K562 (cell line): ENCODE measurements at regions not wholly inside any gene's neighbourhood (a gene's known extent, or its start where the extent isn't known, plus 50 kb on each side); places are given as distances from the start of the nearest gene placed in this dataset.

Source experiments
- ATAC-seq: fragments of 200-7000 bp; cut with Tn5 transposase; 3 replicates; pipeline ENCODE4 v1.9.1; 2020; ENCODE audit warnings: moderate library complexity
- BruUV-seq: library from RNA; stranded (reverse); fragments of 400-500 nt; replicated peaks from 2 replicates; lab custom pipeline; 2021; lab: Mats Ljungman, UMichigan
- CTCF ChIA-PET: fragments of 300-600 bp; formaldehyde crosslinking; extraction: SDS; loops from one replicate; lab custom pipeline; 2021; ENCODE audit warnings: low intra/inter-chr PET ratio; lab: Yijun Ruan, JAX
- POLR2A ChIA-PET: fragments of 300-600, 350-650 bp; sonication (Branson Sonifier 250); formaldehyde crosslinking; extraction: SDS; loops from one replicate; lab custom pipeline; 2021; ENCODE audit warnings: antibody characterized with exemption, inconsistent platforms; lab: Yijun Ruan, JAX
- DNase-seq, 4 experiments: peaks; one replicate each; pipeline versions ENCODE4 v3.0.0 to v3.0.0-alpha.2; 2011 to 2018; ENCODE audit warnings: low spot score in 3 of 4, mixed read lengths in 3 of 4; ENCODE audit errors: extremely low read depth in 1 of 4
- FAIRE-seq: peaks from 2 replicates; lab custom pipeline; 2011; peaks lifted over from hg19 to GRCh38; lab: Jason Lieb, UNC
- H2AFZ ChIP-seq: 2 replicates; pipeline ENCODE4 v1.6.0; 2011; ENCODE audit warnings: low read depth, low read length, control low read depth, inconsistent platforms
- H3K27ac ChIP-seq: fragments of 200-600 bp; 3 replicates; pipeline ENCODE4 v1.8.0; 2011; ENCODE audit warnings: low read depth, mild to moderate bottlenecking, control low read depth, inconsistent platforms, low read length, moderate library complexity, mixed read lengths; ENCODE audit errors: extremely low read depth
- H3K27me3 ChIP-seq, 2 experiments: fragments of 300-600 bp in 1 of 2; 2 replicates in 1 of 2; 3 replicates in 1 of 2; pipeline versions ENCODE4 v1.6.0 to v1.8.0; 2011; ENCODE audit warnings: inconsistent platforms in 2 of 2, low read length in 2 of 2, mild to moderate bottlenecking in 1 of 2, mixed read lengths in 1 of 2, moderate library complexity in 1 of 2; ENCODE audit not compliant: control insufficient read depth in 2 of 2, insufficient read depth in 2 of 2
- H3K36me3 ChIP-seq: fragments of 300-600 bp; 3 replicates; pipeline ENCODE4 v1.8.0; 2011; ENCODE audit warnings: mild to moderate bottlenecking, low read length, inconsistent platforms; ENCODE audit not compliant: control insufficient read depth, insufficient read depth
- H3K4me1 ChIP-seq, 2 experiments: fragments of 200-600 bp in 1 of 2; replicated peaks in 1 of 2; 2 replicates in 1 of 2; 3 replicates in 1 of 2; pipeline versions ENCODE4 v1.5.1 to v1.8.0; 2011; ENCODE audit warnings: inconsistent platforms in 2 of 2, low read length in 2 of 2, mild to moderate bottlenecking in 1 of 2, mixed read lengths in 1 of 2, moderate library complexity in 1 of 2; ENCODE audit not compliant: control insufficient read depth in 2 of 2, insufficient read depth in 2 of 2
- H3K4me2 ChIP-seq: 2 replicates; pipeline ENCODE4 v1.6.1; 2011; ENCODE audit warnings: low read length, control low read depth, inconsistent platforms, mixed read lengths; ENCODE audit not compliant: insufficient read depth
- H3K4me3 ChIP-seq: fragments of 200-600 bp; sonication (generic), shearing (Covaris generic); 2 replicates; pipeline ENCODE4 v1.5.1; 2016; ENCODE audit warnings: control low read depth, inconsistent platforms
- H3K79me2 ChIP-seq: fragments of 200-600 bp; 3 replicates; pipeline ENCODE4 v1.8.0; 2011; ENCODE audit warnings: low read length, inconsistent platforms; ENCODE audit not compliant: control insufficient read depth, insufficient read depth
- H3K9ac ChIP-seq, 2 experiments: 2 replicates each; pipeline versions ENCODE4 v1.6.0 to v1.6.1; 2011; ENCODE audit warnings: low read depth in 2 of 2, low read length in 2 of 2, control low read depth in 1 of 2, inconsistent platforms in 1 of 2, mild to moderate bottlenecking in 1 of 2, mixed read lengths in 1 of 2; ENCODE audit not compliant: insufficient read depth in 1 of 2
- H3K9me1 ChIP-seq: one replicate; pipeline ENCODE4 v1.6.0; 2011; ENCODE audit warnings: inconsistent platforms, mild to moderate bottlenecking, low read length, moderate library complexity; ENCODE audit not compliant: control insufficient read depth, insufficient read depth
- H3K9me3 ChIP-seq: replicated peaks from 2 replicates; pipeline ENCODE4 v1.5.1; 2011; ENCODE audit warnings: low read depth, low read length, inconsistent platforms; ENCODE audit not compliant: control insufficient read depth, insufficient read depth
- H4K20me1 ChIP-seq: replicated peaks from 2 replicates; pipeline ENCODE4 v1.6.1; 2011; ENCODE audit warnings: low read length, inconsistent platforms, mixed read lengths; ENCODE audit not compliant: control insufficient read depth, insufficient read depth
- BMI1 ChIP-seq: fragments of 150-350 bp; IDR thresholded peaks from 2 replicates; pipeline ENCODE4 v1.6.1; 2014; ENCODE audit warnings: low read length
- BRF2 ChIP-seq: IDR thresholded peaks from 3 replicates; pipeline ENCODE4 v1.6.1; 2011; ENCODE audit warnings: borderline replicate concordance, mild to moderate bottlenecking; ENCODE audit not compliant: insufficient read length, insufficient read depth
- CHCHD3 ChIP-seq: fragments of 250-450 bp; sonication (Bioruptor Pico); IDR thresholded peaks from 2 replicates; pipeline ENCODE4 v2.1.2; 2022; ENCODE audit warnings: mild to moderate bottlenecking
- DACH1 ChIP-seq: fragments of 450-650 bp; IDR thresholded peaks from 2 replicates; pipeline ENCODE4 v1.6.1; 2018; ENCODE audit not compliant: partially characterized antibody
- FOXK1 ChIP-seq: sonication (generic); formaldehyde crosslinking; IDR thresholded peaks from 2 replicates; pipeline ENCODE4 v1.8.0; 2022; ENCODE audit warnings: missing genetic modification reagents, mild to moderate bottlenecking, borderline replicate concordance
- IRF2 ChIP-seq: sonication (generic); formaldehyde crosslinking; IDR thresholded peaks from 2 replicates; pipeline ENCODE4 v1.8.1; 2022; ENCODE audit warnings: mild to moderate bottlenecking, missing genetic modification reagents
- LCOR ChIP-seq: sonication (generic); formaldehyde crosslinking; IDR thresholded peaks from 2 replicates; pipeline ENCODE4 v1.8.0; 2022; ENCODE audit warnings: mild to moderate bottlenecking, missing genetic modification reagents
- NELFE ChIP-seq: IDR thresholded peaks from 2 replicates; pipeline ENCODE4 v1.6.1; 2011; ENCODE audit warnings: mild to moderate bottlenecking; ENCODE audit not compliant: insufficient read depth, insufficient read length
- NFRKB ChIP-seq: fragments of 450-650 bp; IDR thresholded peaks from 2 replicates; pipeline ENCODE4 v1.6.1; 2016; ENCODE audit warnings: low read depth
- NUFIP1 ChIP-seq: fragments of 450-650 bp; IDR thresholded peaks from 2 replicates; pipeline ENCODE4 v1.6.1; 2018; ENCODE audit not compliant: partially characterized antibody
- PHF20 ChIP-seq: fragments of 450-650 bp; IDR thresholded peaks from 2 replicates; pipeline ENCODE4 v1.6.1; 2018; ENCODE audit not compliant: partially characterized antibody
- SMARCE1 ChIP-seq: fragments of 450-650 bp; IDR thresholded peaks from 2 replicates; pipeline ENCODE4 v1.7.1; 2016; ENCODE audit warnings: mild to moderate bottlenecking
- SRSF1 ChIP-seq: fragments of 200-400 bp; formaldehyde crosslinking; IDR thresholded peaks from 2 replicates; pipeline ENCODE4 v1.6.1; 2017; ENCODE audit warnings: mild to moderate bottlenecking, low read depth, low read length, moderate library complexity
- TCFL5 ChIP-seq: fragments of 250-450 bp; sonication (Bioruptor Pico); conservative IDR thresholded peaks from 2 replicates; pipeline ENCODE4 v1.6.1; 2021; ENCODE audit warnings: mild to moderate bottlenecking, moderate library complexity, matching md5 sums
- XRCC3 ChIP-seq: fragments of 450-650 bp; IDR thresholded peaks from 2 replicates; pipeline ENCODE4 v1.6.1; 2017; ENCODE audit warnings: mild to moderate bottlenecking, moderate library complexity
- ZBTB7A ChIP-seq: IDR thresholded peaks from 2 replicates; pipeline ENCODE4 v1.6.1; 2011; ENCODE audit warnings: low read depth, mild to moderate bottlenecking, low read length, moderate library complexity, borderline replicate concordance; ENCODE audit not compliant: control insufficient read depth
- ZNF165 ChIP-seq: fragments of 250-450 bp; sonication (Bioruptor Pico); IDR thresholded peaks from 2 replicates; pipeline ENCODE4 v1.4.0; 2020; ENCODE audit warnings: borderline replicate concordance
- ZNF436 ChIP-seq: fragments of 250-450, 450-650 bp; sonication (Bioruptor Pico); formaldehyde crosslinking; IDR thresholded peaks from 2 replicates; pipeline ENCODE4 v1.7.0; 2020; ENCODE audit warnings: mild to moderate bottlenecking
- ZNF586 ChIP-seq: fragments of 450-650 bp; formaldehyde crosslinking; conservative IDR thresholded peaks from 2 replicates; pipeline ENCODE4 v1.4.0; 2020; ENCODE audit warnings: mild to moderate bottlenecking, moderate library complexity
- WGBS: fragments of 100-300 bp; shearing (Covaris generic); methylation state at CpG from one replicate; pipeline ENCODE4 v1.1.6; 2016; ENCODE audit warnings: low coverage, mixed read lengths; ENCODE audit not compliant: insufficient coverage; ENCODE audit errors: missing lambda C conversion rate; 5-methylcytosine and 5-hydroxymethylcytosine counted together
- in situ Hi-C: fragments of 300-500 bp; cut with MboI; formaldehyde crosslinking; loops from 4 replicates; pipeline ENCODE4 v1.15.0; 2018; ENCODE audit warnings: inconsistent platforms, mixed read lengths
- intact Hi-C: fragments of 100-400 bp; cut with micrococcal nuclease; formaldehyde crosslinking; loops from 2 replicates; pipeline ENCODE4 v1.14.2; 2022
- TF ChIP-seq, protein P1 (sequence below): conservative IDR thresholded peaks from 2 replicates; pipeline ENCODE4 v1.6.1; 2011; ENCODE audit warnings: low read depth, mild to moderate bottlenecking, low read length; ENCODE audit not compliant: control insufficient read depth

DNA sequence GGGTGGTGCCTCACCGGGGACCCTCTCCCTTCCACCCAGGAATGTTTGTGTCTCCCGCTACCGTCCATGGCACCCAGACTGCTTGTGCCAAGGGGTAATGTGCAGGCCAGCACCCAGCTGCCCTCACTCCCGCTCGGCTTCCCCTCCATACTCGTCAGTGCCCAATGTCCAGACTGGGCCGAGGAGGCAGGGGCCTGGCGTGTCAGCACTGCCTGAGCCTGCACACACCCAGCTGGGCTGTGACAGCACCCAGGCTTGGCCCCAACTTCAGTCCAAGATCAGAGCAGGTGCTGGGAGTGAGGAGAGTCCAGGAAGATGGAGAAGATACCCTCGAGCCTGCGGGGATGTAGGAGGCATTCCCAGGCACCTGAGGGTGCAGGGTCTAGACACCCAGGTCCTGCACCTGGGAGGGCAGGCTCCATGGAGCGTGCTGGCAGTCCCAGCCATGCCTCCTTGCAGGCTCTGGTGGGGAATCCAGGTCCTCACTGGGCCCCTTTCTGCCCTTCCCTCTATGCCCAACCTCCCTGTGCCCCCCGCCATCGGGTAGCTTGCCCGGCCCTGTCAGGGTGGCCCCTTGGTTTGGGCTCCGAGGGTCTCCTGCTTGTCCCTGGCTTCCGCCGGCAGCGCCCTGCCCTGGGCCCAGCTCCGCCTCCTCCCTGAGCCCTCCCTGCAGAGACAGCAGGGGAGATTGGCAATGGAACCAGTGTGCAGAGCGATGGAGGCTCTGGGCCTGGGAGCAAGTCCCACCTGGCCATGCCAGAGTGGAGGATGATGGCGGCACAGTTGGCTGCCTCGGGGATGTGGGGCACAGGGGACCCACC lies 250.8 kb upstream of the EDIL3 start (continued):
- TF ChIP-seq BRF2 (no peak), SMARCE1 (no peak)

- BruUV-seq = no TSS peak
- H4K20me1 ChIP-seq = no peaks in the 10 kb centered on the region
- H2AFZ ChIP-seq = no peak overlapping the region
- no peak overlapping the region for H3K9ac ChIP-seq
- H3K79me2 ChIP-seq = no peaks in the 10 kb centered on the region
- intact Hi-C loops (no loop called here), in situ Hi-C loops (no loop called here)
- H3K9me1 ChIP-seq = no peaks in the 10 kb centered on the region
- ChIA-PET POLR2A (no interaction called here), CTCF (no interaction called here)
- DNase-seq = no peak
- H3K9me3 ChIP-seq = 0 out of 2 replicates have a peak, but pooled peaks cover 1% of the 10 kb centered on the region
- 0% methylated on average over 11 of the region's 11 CpGs for WGBS
- no peak overlapping the region for H3K4me2 ChIP-seq
- no peak for ATAC-seq
- no peak overlapping the region for H3K27ac ChIP-seq
- H3K36me3 ChIP-seq = no peaks in the 10 kb centered on the region
- no peak for FAIRE-seq
- H3K4me1 ChIP-seq = no peaks in the 10 kb centered on the region
- no peaks in the 10 kb centered on the region for H3K27me3 ChIP-seq
- TF ChIP-seq, protein P1, sequence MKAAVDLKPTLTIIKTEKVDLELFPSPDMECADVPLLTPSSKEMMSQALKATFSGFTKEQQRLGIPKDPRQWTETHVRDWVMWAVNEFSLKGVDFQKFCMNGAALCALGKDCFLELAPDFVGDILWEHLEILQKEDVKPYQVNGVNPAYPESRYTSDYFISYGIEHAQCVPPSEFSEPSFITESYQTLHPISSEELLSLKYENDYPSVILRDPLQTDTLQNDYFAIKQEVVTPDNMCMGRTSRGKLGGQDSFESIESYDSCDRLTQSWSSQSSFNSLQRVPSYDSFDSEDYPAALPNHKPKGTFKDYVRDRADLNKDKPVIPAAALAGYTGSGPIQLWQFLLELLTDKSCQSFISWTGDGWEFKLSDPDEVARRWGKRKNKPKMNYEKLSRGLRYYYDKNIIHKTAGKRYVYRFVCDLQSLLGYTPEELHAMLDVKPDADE = no peak
- TF ChIP-seq NFRKB (no peak), SRSF1 (no peak), NUFIP1 (no peak), ZNF436 (CRISPR knock-in tag) (no peak), LCOR (CRISPR knock-in tag) (no peak), FOXK1 (CRISPR knock-in tag) (no peak), ZNF586 (CRISPR knock-in tag) (no peak), DACH1 (no peak), BMI1 (no peak), XRCC3 (no peak), TCFL5 (no peak), ZBTB7A (no peak), CHCHD3 (no peak), PHF20 (no peak), IRF2 (no peak), ZNF165 (no peak), NELFE (no peak)
- H3K4me3 ChIP-seq = no peak overlapping the region
Observed at GRCh38 chr5:84634256-84634655, 249.6 kb upstream of the EDIL3 start.
